ENCODE measurements at regions not wholly inside any gene's neighbourhood (a gene's known extent, or its start where the extent isn't known, plus 50 kb on each side); places are given as distances from the start of the nearest gene placed in this dataset.
"Not testable (repeated sequence)": the region's sequence is repeated elsewhere in the genome, so short reads cannot be mapped to it uniquely, and the experiment has no call there.

GRCh38 chr10:57897611-57898010 lies 370.1 kb downstream of the IPMK start:
- ATAC-seq (no peak), DNase-seq (no peak)
- intact Hi-C loops (cut with DNase I), result no loop called here

- intact Hi-C loops (cut with DNase I), result no loop called here
- ATAC-seq (no peak), DNase-seq (no peak)
Observed at GRCh38 chr10:57894361-57894760, 373.3 kb downstream of the IPMK start.

- intact Hi-C loops (cut with DNase I), result no loop called here
- ATAC-seq (no peak), DNase-seq (no peak)
Observed at GRCh38 chr10:57891201-57892006, 376.3 kb downstream of the IPMK start.

- intact Hi-C loops (cut with DNase I), result no loop called here
- ATAC-seq, result no peak
- no peak for DNase-seq
Observed at GRCh38 chr10:57890691-57891090, 377.0 kb downstream of the IPMK start.

- intact Hi-C loops (cut with DNase I); DNase-seq; ATAC-seq: not testable (repeated sequence)
Observed at GRCh38 chr10:57885618-57885968, 382.1 kb downstream of the IPMK start.

GRCh38 chr10:57884965-57885617 lies 382.6 kb downstream of the IPMK start:
- ATAC-seq (no peak), DNase-seq (no peak)
- intact Hi-C loops (cut with DNase I), result no loop called here

GRCh38 chr10:57884407-57884806 lies 383.3 kb downstream of the IPMK start:
- intact Hi-C loops (cut with DNase I), result no loop called here
- DNase-seq (no peak), ATAC-seq (no peak)

- no peak for ATAC-seq
- intact Hi-C loops (cut with DNase I), result no loop called here
- no peak for DNase-seq
Observed at GRCh38 chr10:57880446-57881227, 387.1 kb downstream of the IPMK start.

GRCh38 chr10:57874810-57875209 lies 392.9 kb downstream of the IPMK start:
- DNase-seq (no peak), ATAC-seq (no peak)
- intact Hi-C loops (cut with DNase I), result no loop called here

- ATAC-seq, result no peak
- intact Hi-C loops (cut with DNase I), result no loop called here
- no peak for DNase-seq
Observed at GRCh38 chr10:57867241-57867640, 400.5 kb downstream of the IPMK start.

GRCh38 chr10:57864765-57865680 lies 402.7 kb downstream of the IPMK start:
- intact Hi-C loops (cut with DNase I), result no loop called here
- ATAC-seq (no peak), DNase-seq (no peak)

- ATAC-seq (no peak), DNase-seq (no peak)
- intact Hi-C loops (cut with DNase I), result loop anchor here in 1 of 2 donors (10.0 kb wide), 2 partner anchors 265 to 515 kb away; no protein-coding TSS in a partner anchor
Observed at GRCh38 chr10:57849691-57850357, 417.9 kb downstream of the IPMK start.

- intact Hi-C loops (cut with DNase I), result loop anchor here in 1 of 2 donors (10.0 kb wide), 1 partner anchor 262 kb away; no protein-coding TSS in a partner anchor
- peak; percentile 78 to 91 for ATAC-seq
- DNase-seq, result no peak
Observed at GRCh38 chr10:57846307-57847065, 421.2 kb downstream of the IPMK start.

GRCh38 chr10:57844387-57844998 lies 423.2 kb downstream of the IPMK start:
- ATAC-seq, result no peak
- no peak for DNase-seq
- intact Hi-C loops (cut with DNase I), result loop anchor here in 1 of 2 donors (10.0 kb wide), 1 partner anchor 260 kb away; no protein-coding TSS in a partner anchor

- intact Hi-C loops (cut with DNase I), result no loop called here
- ATAC-seq (no peak), DNase-seq (no peak)
Observed at GRCh38 chr10:57830877-57831560, 436.7 kb downstream of the IPMK start.

GRCh38 chr10:57825015-57825414 lies 442.7 kb downstream of the IPMK start:
- DNase-seq (no peak), ATAC-seq (no peak)
- intact Hi-C loops (cut with DNase I), result no loop called here

GRCh38 chr10:57823398-57823797 lies 444.3 kb downstream of the IPMK start:
- ATAC-seq, result no peak

More at GRCh38 chr10:57823398-57823797, 444.3 kb downstream of the IPMK start:
- no peak for DNase-seq
- intact Hi-C loops (cut with DNase I), result no loop called here
